ENCODE measurements at regions not wholly inside any gene's neighbourhood (a gene's known extent, or its start where the extent isn't known, plus 50 kb on each side); places are given as distances from the start of the nearest gene placed in this dataset.

DNA sequence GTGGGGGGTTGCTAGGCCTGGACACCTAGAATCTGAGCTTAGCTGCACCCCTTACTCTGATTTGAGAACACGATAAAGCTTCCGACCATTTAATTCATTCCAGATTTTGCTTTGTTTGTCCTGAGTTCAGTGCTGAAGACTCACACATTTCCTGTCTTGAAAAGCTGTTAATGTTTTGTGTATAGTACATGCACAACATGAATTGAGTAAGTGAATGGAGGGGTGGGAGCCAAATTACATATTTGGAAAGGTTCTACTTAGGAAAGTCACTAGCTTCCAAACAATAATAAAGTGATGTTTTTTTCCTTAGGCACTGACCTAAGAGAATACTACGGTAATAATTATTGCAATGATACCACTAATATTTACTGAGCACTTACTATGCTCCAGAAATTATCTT lies 955.2 kb upstream of the NR2F2 start:
- H3K9ac ChIP-seq (ENCODE audit: low read length): no peak overlapping the region
- H3K9me2 ChIP-seq (ENCODE audit: low read depth, low read length): no peaks in the 10 kb centered on the region
- no peaks in the 10 kb centered on the region for H3K79me2 ChIP-seq (ENCODE audit: insufficient read depth, low read length)
- H3K27me3 ChIP-seq (ENCODE audit: insufficient read depth, low read length): no peaks in the 10 kb centered on the region
- H3K4me3 ChIP-seq (ENCODE audit: low read depth, low read length, poor library complexity, severe bottlenecking): no peak overlapping the region
- H3K4me2 ChIP-seq (ENCODE audit: low read length): no peak overlapping the region
- no peaks in the 10 kb centered on the region for H3F3A ChIP-seq (ENCODE audit: insufficient read depth, low read length)
- H4K20me1 ChIP-seq (ENCODE audit: insufficient read depth, low read length): no peaks in the 10 kb centered on the region
- H3K36me3 ChIP-seq (ENCODE audit: insufficient read depth, low read length): no peaks in the 10 kb centered on the region
- no peaks in the 10 kb centered on the region for H3K9me3 ChIP-seq (ENCODE audit: low read length)
- H3K4me1 ChIP-seq (ENCODE audit: insufficient read depth, low read length, severe bottlenecking): no peaks in the 10 kb centered on the region
- no peak overlapping the region for H2AFZ ChIP-seq (ENCODE audit: low read length)
- H3K27ac ChIP-seq (ENCODE audit: low read depth, low read length, poor library complexity, severe bottlenecking): no peak overlapping the region
- TF ChIP-seq, protein P1, sequence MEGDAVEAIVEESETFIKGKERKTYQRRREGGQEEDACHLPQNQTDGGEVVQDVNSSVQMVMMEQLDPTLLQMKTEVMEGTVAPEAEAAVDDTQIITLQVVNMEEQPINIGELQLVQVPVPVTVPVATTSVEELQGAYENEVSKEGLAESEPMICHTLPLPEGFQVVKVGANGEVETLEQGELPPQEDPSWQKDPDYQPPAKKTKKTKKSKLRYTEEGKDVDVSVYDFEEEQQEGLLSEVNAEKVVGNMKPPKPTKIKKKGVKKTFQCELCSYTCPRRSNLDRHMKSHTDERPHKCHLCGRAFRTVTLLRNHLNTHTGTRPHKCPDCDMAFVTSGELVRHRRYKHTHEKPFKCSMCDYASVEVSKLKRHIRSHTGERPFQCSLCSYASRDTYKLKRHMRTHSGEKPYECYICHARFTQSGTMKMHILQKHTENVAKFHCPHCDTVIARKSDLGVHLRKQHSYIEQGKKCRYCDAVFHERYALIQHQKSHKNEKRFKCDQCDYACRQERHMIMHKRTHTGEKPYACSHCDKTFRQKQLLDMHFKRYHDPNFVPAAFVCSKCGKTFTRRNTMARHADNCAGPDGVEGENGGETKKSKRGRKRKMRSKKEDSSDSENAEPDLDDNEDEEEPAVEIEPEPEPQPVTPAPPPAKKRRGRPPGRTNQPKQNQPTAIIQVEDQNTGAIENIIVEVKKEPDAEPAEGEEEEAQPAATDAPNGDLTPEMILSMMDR (IDR thresholded peaks at IDR 0.05; ENCODE audit: low read length): no peak
- TF ChIP-seq EZH2 (IDR thresholded peaks at IDR 0.05; ENCODE audit: borderline replicate concordance, low read length): no peak

GRCh38 chr15:95377258-95377852 lies 953.1 kb upstream of the NR2F2 start:
- no peaks in the 10 kb centered on the region for H3F3A ChIP-seq (ENCODE audit: insufficient read depth, low read length)
- H3K9ac ChIP-seq (ENCODE audit: low read length): no peak overlapping the region
- no peak overlapping the region for H3K4me2 ChIP-seq (ENCODE audit: low read length)
- TF ChIP-seq, protein P1 (IDR thresholded peaks at IDR 0.05; ENCODE audit: low read length): no peak
- no peak for TF ChIP-seq EZH2 (IDR thresholded peaks at IDR 0.05; ENCODE audit: borderline replicate concordance, low read length)
- no peaks in the 10 kb centered on the region for H4K20me1 ChIP-seq (ENCODE audit: insufficient read depth, low read length)
- H3K9me3 ChIP-seq (ENCODE audit: low read length): no peaks in the 10 kb centered on the region
- H3K27ac ChIP-seq (ENCODE audit: low read depth, low read length, poor library complexity, severe bottlenecking): no peak overlapping the region
- no peak overlapping the region for H2AFZ ChIP-seq (ENCODE audit: low read length)
- H3K9me2 ChIP-seq (ENCODE audit: low read depth, low read length): no peaks in the 10 kb centered on the region
- no peak overlapping the region for H3K4me3 ChIP-seq (ENCODE audit: low read depth, low read length, poor library complexity, severe bottlenecking)
- no peaks in the 10 kb centered on the region for H3K4me1 ChIP-seq (ENCODE audit: insufficient read depth, low read length, severe bottlenecking)
- no peaks in the 10 kb centered on the region for H3K79me2 ChIP-seq (ENCODE audit: insufficient read depth, low read length)
- no peaks in the 10 kb centered on the region for H3K27me3 ChIP-seq (ENCODE audit: insufficient read depth, low read length)
- H3K36me3 ChIP-seq (ENCODE audit: insufficient read depth, low read length): no peaks in the 10 kb centered on the region

DNA sequence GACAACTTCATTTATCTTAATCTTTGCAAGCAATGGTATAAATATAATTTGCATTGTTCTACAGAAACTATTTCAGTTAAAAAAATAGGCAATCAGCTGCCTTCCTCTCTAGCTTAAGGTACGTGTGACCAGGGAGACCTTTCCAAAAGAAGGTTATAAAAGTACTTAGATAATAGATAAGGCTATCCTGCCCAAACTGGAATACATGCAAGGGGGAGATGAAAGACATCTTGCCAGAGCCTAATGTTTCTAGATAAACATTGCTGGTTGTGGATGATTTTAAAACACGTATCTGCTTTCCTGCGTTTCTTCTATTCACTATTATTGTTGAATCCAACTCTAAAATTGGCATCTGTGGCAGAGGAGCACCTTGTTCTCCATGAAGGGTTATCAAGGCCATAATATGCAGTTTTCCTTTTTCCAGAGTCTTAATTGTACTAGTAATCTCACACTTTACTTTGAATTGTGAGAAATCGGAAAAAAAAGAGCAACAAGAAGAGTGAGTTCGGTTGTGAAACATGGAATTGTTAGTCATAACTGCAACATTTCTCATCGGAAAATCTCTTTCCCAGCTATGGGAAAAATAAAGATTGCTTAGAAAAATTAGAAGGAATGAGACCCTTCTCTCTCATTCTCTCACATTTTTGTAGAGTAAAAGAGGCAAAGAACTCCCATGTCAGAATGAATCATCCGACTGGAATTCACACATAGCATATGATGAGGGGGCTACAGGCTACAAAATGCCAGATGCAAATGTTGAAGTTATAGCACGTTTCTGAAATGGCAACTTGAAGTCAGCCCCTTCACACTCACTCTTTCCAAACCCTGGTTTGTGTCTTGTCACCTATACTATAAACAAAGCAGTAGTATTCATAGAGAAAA lies 936.1 kb upstream of the NR2F2 start:
- Histone ChIP-seq H3K79me2 (ENCODE audit: insufficient read depth, low read length) (no peaks in the 10 kb centered on the region), H4K20me1 (ENCODE audit: insufficient read depth, low read length) (no peaks in the 10 kb centered on the region), H3K9me2 (ENCODE audit: low read depth, low read length) (no peaks in the 10 kb centered on the region), H3K36me3 (ENCODE audit: insufficient read depth, low read length) (no peaks in the 10 kb centered on the region), H3K27ac (ENCODE audit: low read depth, low read length, poor library complexity, severe bottlenecking) (no peak overlapping the region), H3K27me3 (ENCODE audit: insufficient read depth, low read length) (no peaks in the 10 kb centered on the region), H2AFZ (ENCODE audit: low read length) (no peak overlapping the region), H3K4me3 (ENCODE audit: low read depth, low read length, poor library complexity, severe bottlenecking) (no peak overlapping the region), H3K9ac (ENCODE audit: low read length) (no peak overlapping the region), H3F3A (ENCODE audit: insufficient read depth, low read length) (no peaks in the 10 kb centered on the region), H3K4me1 (ENCODE audit: insufficient read depth, low read length, severe bottlenecking) (no peaks in the 10 kb centered on the region), H3K9me3 (ENCODE audit: low read length) (no peaks in the 10 kb centered on the region), H3K4me2 (ENCODE audit: low read length) (no peak overlapping the region)
- TF ChIP-seq, protein P1 (IDR thresholded peaks at IDR 0.05; ENCODE audit: low read length): no peak
- no peak for TF ChIP-seq EZH2 (IDR thresholded peaks at IDR 0.05; ENCODE audit: borderline replicate concordance, low read length)
